Psoas muscle (tissue), 7 donors: ENCODE measurements at regions not wholly inside any gene's neighbourhood (a gene's known extent, or its start where the extent isn't known, plus 50 kb on each side); places are given as distances from the start of the nearest gene placed in this dataset.

Source experiments
- ATAC-seq, 4 donors: fragments of 200-7000 bp; cut with Tn5 transposase; one replicate each; pipeline ENCODE4 v1.9.1; 2020; ENCODE audit warnings: moderate library complexity in 3 of 4, mild to moderate bottlenecking in 2 of 4
- DNase-seq, 2 donors: peaks; one replicate each; pipeline ENCODE4 v3.0.0-alpha.2; 2020
- H3K27ac ChIP-seq: fragments of 200-600 bp; one replicate; pipeline ENCODE4 v1.8.0; 2022
- H3K27me3 ChIP-seq, 3 donors: fragments of 200-600 bp in 1 of 3; one replicate each; pipeline versions ENCODE4 v1.6.1 to v1.8.0; 2013 to 2022; ENCODE audit warnings: low read length in 2 of 3, mild to moderate bottlenecking in 2 of 3, moderate library complexity in 1 of 3; ENCODE audit not compliant: insufficient read depth in 3 of 3
- H3K36me3 ChIP-seq, 2 donors: fragments of 200-600 bp in 1 of 2; one replicate each; pipeline versions ENCODE4 v1.6.1 to v1.8.0; 2013 to 2022; ENCODE audit warnings: low read depth in 1 of 2, mild to moderate bottlenecking in 1 of 2, moderate library complexity in 1 of 2; ENCODE audit not compliant: insufficient read depth in 1 of 2
- H3K4me1 ChIP-seq: fragments of 200-600 bp; one replicate; pipeline ENCODE4 v1.8.0; 2022
- H3K4me3 ChIP-seq: fragments of 200-600 bp; one replicate; pipeline ENCODE4 v1.8.0; 2022; ENCODE audit warnings: mild to moderate bottlenecking
- H3K9me3 ChIP-seq: fragments of 200-600 bp; one replicate; pipeline ENCODE4 v1.8.0; 2022
- CTCF ChIP-seq: fragments of 200-600 bp; IDR thresholded peaks from one replicate; pipeline ENCODE4 v1.8.0; 2022; ENCODE audit warnings: antibody characterized with exemption
- WGBS, 3 donors: extraction: QIAGEN DNeasy Blood & Tissue Kit; methylation state at CpG; one replicate each; pipeline versions ENCODE4 v1.1.6 to v1.1.7; 2013; 5-methylcytosine and 5-hydroxymethylcytosine counted together
- intact Hi-C, 2 donors: fragments of 100-400 bp; cut with DNase I; formaldehyde crosslinking; loops; one replicate each; pipeline versions ENCODE4 v1.11.0 to v1.14.2; 2022
- donor health status: healthy with polysubstance abuse.
- donor health status: DM: no; HTN: no; CAD: no; lungs with moderate emphysema.
- donor health status: Bipolar disorder and iron deficiency.
- donor health status: healthy.
- donor health status: DM: yes; HTN: yes; CAD: no.
- donor health status: DM: no; HTN: no; CAD: no.
- donor health status: DM: yes; HTN: yes; CAD: no.

GRCh38 chr4:92182736-92183407 lies 120.9 kb upstream of the GRID2 start:
- ATAC-seq (no peak), DNase-seq (no peak)
- no peaks in the 10 kb centered on the region for H3K36me3 ChIP-seq
- no peaks in the 10 kb centered on the region for H3K9me3 ChIP-seq
- no peaks in the 10 kb centered on the region for H3K4me1 ChIP-seq
- intact Hi-C loops: no loop called here
- 94 to 96% (median 94%) methylated on average over 33 of the region's 33 CpGs for WGBS, 3 donors
- H3K27me3 ChIP-seq: no peaks in the 10 kb centered on the region
- no peak overlapping the region for H3K27ac ChIP-seq
- TF ChIP-seq CTCF: no peak
- H3K4me3 ChIP-seq: no peak overlapping the region

GRCh38 chr4:92183825-92184224 lies 119.9 kb upstream of the GRID2 start:
- no peak for TF ChIP-seq CTCF
- Histone ChIP-seq H3K36me3 (no peaks in the 10 kb centered on the region), H3K4me1 (no peaks in the 10 kb centered on the region), H3K9me3 (no peaks in the 10 kb centered on the region), H3K27me3 (no peaks in the 10 kb centered on the region), H3K4me3 (no peak overlapping the region), H3K27ac (no peak overlapping the region)
- ATAC-seq (no peak), DNase-seq (peak in 1 of 2 donors; percentile 37)
- 97 to 99% (median 97%) methylated on average over 13 of the region's 13 CpGs for WGBS, 3 donors
- intact Hi-C loops: no loop called here

GRCh38 chr4:92184566-92184965 lies 119.2 kb upstream of the GRID2 start:
- TF ChIP-seq CTCF: no peak
- WGBS, 3 donors: 14 to 35% (median 25%) methylated on average over 2 of the region's 2 CpGs
- intact Hi-C loops: no loop called here
- no peak overlapping the region for H3K4me3 ChIP-seq
- H3K9me3 ChIP-seq: no peaks in the 10 kb centered on the region
- H3K27ac ChIP-seq: no peak overlapping the region
- no peaks in the 10 kb centered on the region for H3K27me3 ChIP-seq
- H3K36me3 ChIP-seq: no peaks in the 10 kb centered on the region
- ATAC-seq: no peak
- H3K4me1 ChIP-seq: no peaks in the 10 kb centered on the region
- DNase-seq: no peak

GRCh38 chr4:92186239-92186638 lies 117.5 kb upstream of the GRID2 start:
- ATAC-seq (no peak), DNase-seq (no peak)
- WGBS, 3 donors: 91 to 93% (median 92%) methylated on average over 2 of the region's 2 CpGs
- intact Hi-C loops: no loop called here
- Histone ChIP-seq H3K27ac (no peak overlapping the region), H3K9me3 (no peaks in the 10 kb centered on the region), H3K4me1 (no peaks in the 10 kb centered on the region), H3K4me3 (no peak overlapping the region), H3K27me3 (no peaks in the 10 kb centered on the region), H3K36me3 (no peaks in the 10 kb centered on the region)
- TF ChIP-seq CTCF: no peak

- no peak for TF ChIP-seq CTCF
- H3K36me3 ChIP-seq: no peaks in the 10 kb centered on the region
Measured at GRCh38 chr4:92189146-92189545, 114.6 kb upstream of the GRID2 start.

More at GRCh38 chr4:92189146-92189545, 114.6 kb upstream of the GRID2 start:
- no peaks in the 10 kb centered on the region for H3K9me3 ChIP-seq
- H3K27me3 ChIP-seq: no peaks in the 10 kb centered on the region
- no peaks in the 10 kb centered on the region for H3K4me1 ChIP-seq
- intact Hi-C loops: no loop called here
- no peak overlapping the region for H3K27ac ChIP-seq
- ATAC-seq: no peak
- H3K4me3 ChIP-seq: no peak overlapping the region
- no peak for DNase-seq
